ENCODE measurements at regions not wholly inside any gene's neighbourhood (a gene's known extent, or its start where the extent isn't known, plus 50 kb on each side); places are given as distances from the start of the nearest gene placed in this dataset.

DNA sequence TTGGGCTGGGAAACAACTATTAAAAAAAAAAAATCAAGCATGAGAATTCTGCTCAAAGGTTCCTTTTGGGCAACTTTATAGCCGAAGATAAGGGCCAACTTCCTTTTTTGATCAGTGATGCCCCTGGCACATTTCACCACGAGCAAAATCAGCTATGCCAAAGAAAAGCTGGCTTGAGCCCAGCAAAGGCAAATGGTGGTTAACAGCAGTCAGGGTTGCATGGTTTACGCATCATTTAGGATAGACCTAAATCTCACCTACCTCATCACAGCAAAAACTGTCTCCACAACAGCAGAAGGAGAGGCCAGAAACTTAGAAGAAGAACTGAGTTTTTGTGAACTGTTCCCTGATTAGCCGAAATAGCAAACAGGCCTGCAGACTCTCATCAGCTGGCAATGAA lies 220.1 kb upstream of the CDIN1 start:
- TF ChIP-seq SMARCA5 (IDR thresholded peaks at IDR 0.05), result no peak
- TF ChIP-seq, protein P1, sequence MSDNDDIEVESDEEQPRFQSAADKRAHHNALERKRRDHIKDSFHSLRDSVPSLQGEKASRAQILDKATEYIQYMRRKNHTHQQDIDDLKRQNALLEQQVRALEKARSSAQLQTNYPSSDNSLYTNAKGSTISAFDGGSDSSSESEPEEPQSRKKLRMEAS (IDR thresholded peaks at IDR 0.05; ENCODE audit: low read depth, low read length), result no peak
- Histone ChIP-seq H3K4me1 (ENCODE audit: control insufficient read depth, insufficient read depth, low read length) (no peaks in the 10 kb centered on the region), H4K20me1 (ENCODE audit: control insufficient read depth, insufficient read depth) (no peaks in the 10 kb centered on the region), H3K36me3 (ENCODE audit: control insufficient read depth in 2 of 2, insufficient read depth in 2 of 2, low read length in 1 of 2) (no peaks in the 10 kb centered on the region), H3K9ac (ENCODE audit: control insufficient read depth, insufficient read depth, low read length) (no peak overlapping the region), H3K4me3 (no peak overlapping the region), H3K27me3 (replicated peaks in 1 of 2; ENCODE audit: control insufficient read depth in 2 of 2, insufficient read depth in 2 of 2, low read length in 1 of 2) (no peaks in the 10 kb centered on the region), H3K9me3 (replicated peaks; ENCODE audit: control insufficient read depth, insufficient read depth, low read length) (no peaks in the 10 kb centered on the region), H3K27ac (ENCODE audit: control insufficient read depth, insufficient read depth) (no peak overlapping the region), H3K4me2 (ENCODE audit: control insufficient read depth, insufficient read depth) (no peak overlapping the region), H3K79me2 (ENCODE audit: control insufficient read depth, insufficient read depth, low read length) (no peaks in the 10 kb centered on the region), H2AFZ (ENCODE audit: control insufficient read depth, low read depth, low read length) (no peak overlapping the region)
- in situ Hi-C loops (cut with MboI), result no loop called here
- 0% methylated on average over 4 of the region's 4 CpGs for WGBS (ENCODE audit: insufficient coverage, insufficient replicate concordance, low lambda C conversion rate, missing lambda C conversion rate)
- POLR2A ChIA-PET, result interaction anchor here (0.6 kb wide), 1 partner anchor 24 kb away, joined by 3 read pairs; no protein-coding TSS in a partner anchor
- FAIRE-seq (no peak), DNase-seq (ENCODE audit: low read depth, low spot score) (no peak), ATAC-seq (no peak)
- RAD21 ChIA-PET (ENCODE audit: unreplicated experiment), result no interaction called here
- SMC1A ChIA-PET (ENCODE audit: uncharacterized antibody, unreplicated experiment), result interaction anchor here (0.6 kb wide), 1 partner anchor 301 kb away, joined by 3 read pairs; no protein-coding TSS in a partner anchor
- intact Hi-C loops (cut with micrococcal nuclease; ENCODE audit: unreplicated experiment), result no loop called here
- CTCF ChIA-PET, result no interaction called here
- no TSS peak for BruUV-seq (replicated peaks)

DNA sequence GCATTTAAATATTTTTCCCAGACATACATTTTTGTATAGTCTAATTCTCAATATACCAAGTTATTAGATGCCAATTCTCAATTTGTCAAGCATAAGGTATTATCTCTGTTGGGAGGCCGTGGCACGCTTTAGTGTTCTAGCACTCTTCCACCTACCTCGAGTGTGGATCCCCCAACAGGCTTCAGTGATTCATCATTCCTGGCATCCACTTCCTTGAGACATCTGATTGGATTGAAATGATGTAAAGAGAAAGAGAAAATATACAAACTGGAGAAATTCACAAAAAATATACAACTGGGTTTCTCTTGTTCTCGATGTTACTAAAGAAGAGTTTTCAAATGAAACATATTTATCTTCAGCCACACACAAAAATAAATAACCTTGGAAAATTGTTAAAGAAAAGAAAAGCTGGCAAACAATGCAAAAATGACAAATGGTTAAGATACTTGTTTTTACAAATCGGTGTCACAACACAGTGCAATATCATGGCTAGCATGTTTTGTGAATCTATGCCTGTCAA lies 218.0 kb upstream of the CDIN1 start:
- no peaks in the 10 kb centered on the region for H3K79me2 ChIP-seq (ENCODE audit: control insufficient read depth, insufficient read depth, low read length)
- H3K9ac ChIP-seq (ENCODE audit: control insufficient read depth, insufficient read depth, low read length), result no peak overlapping the region
- POLR2A ChIA-PET, result no interaction called here
- CTCF ChIA-PET, result interaction anchor here (0.5 kb wide), 1 partner anchor 222 kb away, joined by 3 read pairs; no protein-coding TSS in a partner anchor
- no peak for ATAC-seq
- no peak for FAIRE-seq
- in situ Hi-C loops (cut with MboI), result no loop called here
- H3K27me3 ChIP-seq (replicated peaks in 1 of 2; ENCODE audit: control insufficient read depth in 2 of 2, insufficient read depth in 2 of 2, low read length in 1 of 2), result no peaks in the 10 kb centered on the region
- H3K27ac ChIP-seq (ENCODE audit: control insufficient read depth, insufficient read depth), result no peak overlapping the region
- H3K9me3 ChIP-seq (replicated peaks; ENCODE audit: control insufficient read depth, insufficient read depth, low read length), result no peaks in the 10 kb centered on the region
- no peak overlapping the region for H2AFZ ChIP-seq (ENCODE audit: control insufficient read depth, low read depth, low read length)
- BruUV-seq (replicated peaks), result no TSS peak
- DNase-seq (ENCODE audit: low read depth, low spot score), result no peak
- RAD21 ChIA-PET (ENCODE audit: unreplicated experiment), result no interaction called here
- intact Hi-C loops (cut with micrococcal nuclease; ENCODE audit: unreplicated experiment), result no loop called here
- 50% methylated on average over 5 of the region's 5 CpGs for WGBS (ENCODE audit: insufficient coverage, insufficient replicate concordance, low lambda C conversion rate, missing lambda C conversion rate)
- no peaks in the 10 kb centered on the region for H4K20me1 ChIP-seq (ENCODE audit: control insufficient read depth, insufficient read depth)
- H3K4me3 ChIP-seq, result no peak overlapping the region
- H3K4me1 ChIP-seq (ENCODE audit: control insufficient read depth, insufficient read depth, low read length), result no peaks in the 10 kb centered on the region
- no peak overlapping the region for H3K4me2 ChIP-seq (ENCODE audit: control insufficient read depth, insufficient read depth)
- H3K36me3 ChIP-seq (ENCODE audit: control insufficient read depth in 2 of 2, insufficient read depth in 2 of 2, low read length in 1 of 2), result no peaks in the 10 kb centered on the region
- TF ChIP-seq RAD21 (IDR thresholded peaks at IDR 0.05; ENCODE audit: insufficient read depth, low read depth, low read length) (no peak), MYB (IDR thresholded peaks at IDR 0.05; ENCODE audit: borderline replicate concordance, low read depth, low read length) (no peak), NBN (IDR thresholded peaks at IDR 0.05) (no peak), SIX5 (IDR thresholded peaks at IDR 0.05; ENCODE audit: low read depth, low read length, severe bottlenecking) (no peak), SPI1 (IDR thresholded peaks at IDR 0.05; ENCODE audit: borderline replicate concordance, insufficient read depth, low read depth, low read length) (no peak), ZNF207 (IDR thresholded peaks at IDR 0.05; ENCODE audit: borderline replicate concordance) (no peak), CEBPB (IDR thresholded peaks at IDR 0.05; ENCODE audit: borderline replicate concordance in 1 of 2, low read depth in 2 of 2, low read length in 2 of 2) (no peak)
- SMC1A ChIA-PET (ENCODE audit: uncharacterized antibody, unreplicated experiment), result no interaction called here

All from GM12878 (cell line).